ENCODE measurements at regions not wholly inside any gene's neighbourhood (a gene's known extent, or its start where the extent isn't known, plus 50 kb on each side); places are given as distances from the start of the nearest gene placed in this dataset.

- TF ChIP-seq CTCF (conservative IDR thresholded peaks at IDR 0.05; ENCODE audit: low read length), result no peak
- no peak for TF ChIP-seq EZH2phosphoT487 (IDR thresholded peaks at IDR 0.05; ENCODE audit: borderline replicate concordance)
Measured at GRCh38 chrX:13492286-13492685, 77.1 kb upstream of the EGFL6 start.

Data from Loucy (cell line).